ENCODE measurements at regions not wholly inside any gene's neighbourhood (a gene's known extent, or its start where the extent isn't known, plus 50 kb on each side); places are given as distances from the start of the nearest gene placed in this dataset.

DNA sequence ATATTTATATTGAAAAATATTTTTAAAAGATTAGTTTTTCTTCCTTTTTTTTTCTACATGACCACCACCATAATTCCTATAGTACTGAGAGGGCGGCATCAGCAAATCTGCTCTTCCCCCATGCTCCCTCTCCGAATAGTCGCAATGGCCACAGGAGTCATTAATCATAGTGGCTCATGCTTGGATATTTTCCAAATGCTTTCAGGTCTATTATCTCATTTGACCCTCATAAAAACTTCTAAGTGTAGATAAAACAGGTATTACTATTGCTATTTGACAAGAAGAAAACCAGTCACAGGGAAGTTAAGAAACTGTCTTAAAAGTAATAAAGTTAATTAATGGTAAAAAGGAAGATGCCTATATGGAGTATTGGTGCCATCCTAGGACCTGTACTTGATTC is 440.7 kb downstream of the CMPK2 start:
- H2BK120ac ChIP-seq (replicated peaks; ENCODE audit: low read depth, low read length) = no peak overlapping the region
- H4K8ac ChIP-seq (ENCODE audit: extremely low read depth, insufficient read depth, low read length) = no peak overlapping the region
- no peaks in the 10 kb centered on the region for H3K9me3 ChIP-seq (ENCODE audit: insufficient read depth in 2 of 2, low read depth in 1 of 2, low read length in 1 of 2)
- H3K4me1 ChIP-seq (replicated peaks in 1 of 4; ENCODE audit: control insufficient read depth in 3 of 4, insufficient read depth in 4 of 4, low read length in 3 of 4) = 0 out of 7 replicates have a peak, but pooled peaks cover 0 to 2% (median 0%) of the 10 kb centered on the region in 4 experiments
- no peak overlapping the region for H3K4me2 ChIP-seq (ENCODE audit: insufficient read depth in 1 of 2, low read depth in 2 of 2, low read length in 2 of 2)
- FAIRE-seq = no peak
- no peak overlapping the region for H3K9ac ChIP-seq (replicated peaks in 1 of 4; ENCODE audit: extremely low read depth in 1 of 4, low read depth in 3 of 4, low read length in 3 of 4)
- no peaks in the 10 kb centered on the region for H3K79me2 ChIP-seq (ENCODE audit: control insufficient read depth in 1 of 2, insufficient read depth in 2 of 2, low read length in 2 of 2)
- no peak overlapping the region for H3K18ac ChIP-seq (ENCODE audit: extremely low read depth, low read length)
- H3K79me1 ChIP-seq (ENCODE audit: low read depth, low read length) = no peaks in the 10 kb centered on the region
- no peak overlapping the region for H3K27ac ChIP-seq (ENCODE audit: low read depth, low read length)
- no peak overlapping the region for H4K91ac ChIP-seq (replicated peaks; ENCODE audit: insufficient read length, low read length)
- no peak overlapping the region for H3K14ac ChIP-seq (ENCODE audit: insufficient read length)
- DNase-seq (ENCODE audit: low read depth in 1 of 2, low spot score in 2 of 2) = no peak
- no peak for TF ChIP-seq RAD21 (IDR thresholded peaks at IDR 0.05 in 1 of 2, conservative IDR thresholded peaks at IDR 0.05 in 1 of 2; ENCODE audit: low read depth in 2 of 2, low read length in 2 of 2)
- no peak for TF ChIP-seq JUND (IDR thresholded peaks at IDR 0.05; ENCODE audit: low read length)
- TF ChIP-seq CTBP2 (IDR thresholded peaks at IDR 0.05; ENCODE audit: borderline replicate concordance, insufficient read depth, insufficient read length, low read length) = no peak
- no peak for TF ChIP-seq SP2 (IDR thresholded peaks at IDR 0.05; ENCODE audit: low read length)
- no peak for TF ChIP-seq POLR2A (IDR thresholded peaks at IDR 0.05; ENCODE audit: control extremely low read depth in 1 of 2, low read depth in 2 of 2, low read length in 2 of 2)
- TF ChIP-seq EZH2 (IDR thresholded peaks at IDR 0.05; ENCODE audit: low read depth, low read length, severe bottlenecking) = no peak
- TF ChIP-seq POLR2AphosphoS5 (IDR thresholded peaks at IDR 0.05; ENCODE audit: low read depth, low read length) = no peak
- TF ChIP-seq GTF2F1 (IDR thresholded peaks at IDR 0.05; ENCODE audit: borderline replicate concordance, low read depth, low read length) = no peak
- TF ChIP-seq RBBP5 (IDR thresholded peaks at IDR 0.05; ENCODE audit: borderline replicate concordance, low read depth, low read length) = no peak
- ChIA-PET CTCF (ENCODE audit: partially characterized antibody) (no interaction called here), POLR2A (ENCODE audit: partially characterized antibody) (no interaction called here)
- H2AK5ac ChIP-seq (ENCODE audit: low read depth, low read length) = no peak overlapping the region
- no peaks in the 10 kb centered on the region for H3K36me3 ChIP-seq (ENCODE audit: control insufficient read depth in 2 of 4, insufficient read depth in 4 of 4, low read length in 3 of 4)
- WGBS, 2 experiments (ENCODE audit: extremely low coverage in 1 of 2, insufficient coverage in 1 of 2, insufficient read length in 1 of 2, insufficient replicate concordance in 2 of 2, low coverage in 1 of 2, low lambda C conversion rate in 2 of 2, missing lambda C conversion rate in 1 of 2) = 96% methylated on average over 3 of the region's 3 CpGs; no CpG with 5 or more reads in 1 of the 2 experiments
- no peaks in the 10 kb centered on the region for H3K23me2 ChIP-seq (ENCODE audit: low read depth, low read length)
- H3K56ac ChIP-seq (replicated peaks; ENCODE audit: insufficient read length, low read depth, low read length) = no peak overlapping the region
- no peak overlapping the region for H3K4me3 ChIP-seq (ENCODE audit: extremely low read depth in 1 of 4, insufficient read depth in 2 of 4, low read depth in 3 of 4, low read length in 4 of 4)
- no peak overlapping the region for H4K5ac ChIP-seq (ENCODE audit: insufficient read length, low read depth, low read length)
- no peak overlapping the region for H2BK12ac ChIP-seq (ENCODE audit: low read depth, low read length)
- no peak overlapping the region for H2BK5ac ChIP-seq (ENCODE audit: low read depth, low read length)
- H3K27me3 ChIP-seq (replicated peaks in 1 of 4; ENCODE audit: control insufficient read depth in 3 of 4, extremely low read depth in 1 of 4, insufficient read depth in 3 of 4, low read length in 3 of 4) = no peaks in the 10 kb centered on the region
- H3K4ac ChIP-seq (replicated peaks; ENCODE audit: insufficient read length, low read depth, low read length) = no peak overlapping the region
- H3K23ac ChIP-seq (ENCODE audit: insufficient read length) = no peak overlapping the region
- H2AFZ ChIP-seq (ENCODE audit: low read length) = no peak overlapping the region
- H2BK20ac ChIP-seq (ENCODE audit: low read length) = no peak overlapping the region
- no peaks in the 10 kb centered on the region for H4K20me1 ChIP-seq (replicated peaks in 1 of 2; ENCODE audit: control insufficient read depth in 1 of 2, insufficient read depth in 2 of 2, low read length in 2 of 2)
- H2BK15ac ChIP-seq (ENCODE audit: low read length) = no peak overlapping the region

Measured in H1 (cell line).